NCI-H1048 (cell line): ENCODE measurements at regions not wholly inside any gene's neighbourhood (a gene's known extent, or its start where the extent isn't known, plus 50 kb on each side); places are given as distances from the start of the nearest gene placed in this dataset.
"Not testable (repeated sequence)": the region's sequence is repeated elsewhere in the genome, so short reads cannot be mapped to it uniquely, and the experiment has no call there.

Experiments used
- DNase-seq: peaks from one replicate; lab custom pipeline; 2025; lab: John Stamatoyannopoulos, UW

DNA sequence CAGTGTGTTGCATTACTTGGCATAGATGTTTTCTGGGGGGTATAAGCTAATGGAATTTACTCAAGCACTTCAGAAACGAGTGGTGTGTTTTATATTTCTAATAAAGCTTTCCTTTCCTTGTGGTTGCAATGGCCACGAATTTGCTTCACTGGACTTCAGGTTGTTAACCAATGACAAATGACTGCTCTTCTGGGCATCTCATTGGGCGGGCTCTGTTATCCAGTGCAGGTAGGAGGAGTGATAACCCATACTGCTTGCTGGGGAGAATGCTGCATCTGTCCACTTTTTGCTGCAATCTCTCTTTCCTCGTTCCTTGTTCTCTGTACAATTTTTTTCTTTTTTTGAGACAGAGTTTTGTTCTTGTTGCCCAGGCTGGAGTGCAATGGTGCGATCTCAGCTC is 80.0 kb upstream of the RPH3A start:
- DNase-seq = no peak

GRCh38 chr12:112712751-112713150 is 78.8 kb upstream of the RPH3A start:
- DNase-seq = not testable (repeated sequence)

- no peak for DNase-seq
Observed at GRCh38 chr12:112713471-112713870, 78.1 kb upstream of the RPH3A start.

- no peak for DNase-seq
Observed at GRCh38 chr12:112714166-112714710, 77.3 kb upstream of the RPH3A start.

GRCh38 chr12:112716099-112717093 is 75.2 kb upstream of the RPH3A start:
- no peak for DNase-seq

- no peak for DNase-seq
Observed at GRCh38 chr12:112728864-112729263, 62.7 kb upstream of the RPH3A start.

GRCh38 chr12:112734859-112735695 is 56.5 kb upstream of the RPH3A start:
- no peak for DNase-seq

DNA sequence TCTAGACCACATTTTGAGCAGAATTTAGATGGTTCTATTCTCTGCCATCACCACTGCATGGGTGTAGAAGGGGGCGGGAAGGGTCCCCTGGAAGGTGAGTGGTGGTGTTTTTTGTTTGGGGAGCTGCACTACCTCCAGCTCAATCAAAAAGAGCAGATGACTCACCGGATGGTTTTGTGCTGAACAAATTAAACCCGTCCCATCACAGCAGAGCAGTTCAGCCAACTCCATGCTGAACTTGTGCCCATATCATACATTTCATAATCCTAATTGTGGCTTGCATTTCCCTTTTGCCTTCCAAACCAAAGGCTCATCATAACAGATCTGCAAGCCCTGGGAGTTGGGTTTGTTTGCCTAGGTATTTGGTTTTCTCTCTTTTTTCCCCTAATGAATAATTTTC is 53.0 kb upstream of the RPH3A start:
- no peak for DNase-seq

GRCh38 chr12:112740387-112740934 is 51.1 kb upstream of the RPH3A start:
- no peak for DNase-seq

DNA sequence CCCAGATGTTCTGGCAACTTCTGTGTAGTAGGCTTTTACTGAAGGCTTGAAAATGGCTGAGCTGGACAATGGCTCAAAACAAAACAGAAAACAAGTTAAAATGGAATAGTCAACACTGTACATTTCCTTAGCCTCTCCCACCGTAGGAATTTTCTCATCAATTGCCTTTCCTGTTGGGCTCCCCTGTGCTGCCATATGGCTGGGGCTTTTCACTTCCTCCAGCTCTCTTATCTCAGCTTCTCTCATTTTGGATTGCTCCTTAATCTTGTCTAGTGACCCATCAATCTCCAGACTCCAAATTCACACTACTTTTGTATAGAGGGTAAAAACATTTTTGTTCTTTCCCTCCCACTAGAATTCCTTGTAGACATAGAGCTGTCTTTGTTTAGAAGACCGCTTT is 50.4 kb upstream of the RPH3A start:
- no peak for DNase-seq
